CD14-positive monocyte (primary cell): ENCODE measurements at regions not wholly inside any gene's neighbourhood (a gene's known extent, or its start where the extent isn't known, plus 50 kb on each side); places are given as distances from the start of the nearest gene placed in this dataset.

Source experiments
- DNase-seq, 3 donors: peaks; one replicate each; pipeline ENCODE4 v3.0.0-alpha.2; 2011 to 2022
- H2AFZ ChIP-seq: 2 replicates; pipeline ENCODE4 v1.6.0; 2012; ENCODE audit warnings: mild to moderate bottlenecking, low read depth, low read length, inconsistent platforms; ENCODE audit not compliant: insufficient read depth, poor library complexity, severe bottlenecking
- H3K27ac ChIP-seq, 2 donors: 1 replicate in 1 of 2; 2 replicates in 1 of 2; pipeline ENCODE4 v1.5.1; 2012 to 2013; ENCODE audit warnings: low read length in 2 of 2, control low read depth in 1 of 2, inconsistent platforms in 1 of 2, low read depth in 1 of 2, mild to moderate bottlenecking in 1 of 2
- H3K27me3 ChIP-seq, 2 donors: one replicate each; pipeline versions ENCODE4 v1.6.0 to v1.6.1; 2011 to 2013; ENCODE audit warnings: low read length in 2 of 2; ENCODE audit not compliant: control insufficient read depth in 2 of 2, insufficient read depth in 2 of 2
- H3K36me3 ChIP-seq, 2 donors: replicated peaks in 1 of 2; 1 replicate in 1 of 2; 2 replicates in 1 of 2; pipeline versions ENCODE4 v1.5.1 to v1.6.1; 2012 to 2013; ENCODE audit warnings: low read length in 2 of 2, control low read depth in 1 of 2, inconsistent platforms in 1 of 2, mild to moderate bottlenecking in 1 of 2; ENCODE audit not compliant: insufficient read depth in 2 of 2, control insufficient read depth in 1 of 2
- H3K4me1 ChIP-seq, 2 donors: 1 replicate in 1 of 2; 2 replicates in 1 of 2; pipeline versions ENCODE4 v1.5.1 to v1.6.1; 2012 to 2013; ENCODE audit warnings: low read length in 2 of 2, control low read depth in 1 of 2, inconsistent platforms in 1 of 2, mild to moderate bottlenecking in 1 of 2, moderate library complexity in 1 of 2; ENCODE audit not compliant: insufficient read depth in 2 of 2, control insufficient read depth in 1 of 2
- H3K4me2 ChIP-seq: replicated peaks from 2 replicates; pipeline ENCODE3; 2012; ENCODE audit warnings: low read length, moderate library complexity, mild to moderate bottlenecking; ENCODE audit not compliant: poor library complexity, severe bottlenecking; ENCODE audit errors: extremely low read depth
- H3K4me3 ChIP-seq, 3 experiments: fragments of 200-600 bp in 1 of 3; sonication (generic) in 1 of 3; replicated peaks in 1 of 3; 1 replicate in 2 of 3; 2 replicates in 1 of 3; pipeline ENCODE4 v1.5.1; 2011 to 2013; ENCODE audit warnings: low read length in 3 of 3, mild to moderate bottlenecking in 3 of 3, control low read depth in 2 of 3, low read depth in 2 of 3, inconsistent platforms in 1 of 3, moderate library complexity in 1 of 3
- H3K79me2 ChIP-seq: 2 replicates; pipeline ENCODE4 v1.6.0; 2012; ENCODE audit warnings: mild to moderate bottlenecking, control low read depth, inconsistent platforms, low read length, moderate library complexity; ENCODE audit not compliant: insufficient read depth
- H3K9ac ChIP-seq: 2 replicates; pipeline ENCODE4 v1.6.0; 2017; ENCODE audit warnings: low read length, mild to moderate bottlenecking; ENCODE audit not compliant: insufficient read depth, poor library complexity, severe bottlenecking
- H3K9me3 ChIP-seq, 2 donors: replicated peaks in 1 of 2; 1 replicate in 1 of 2; 2 replicates in 1 of 2; pipeline versions ENCODE4 v1.5.1 to v1.6.1; 2012 to 2013; ENCODE audit warnings: low read length in 2 of 2, control low read depth in 1 of 2; ENCODE audit not compliant: control insufficient read depth in 1 of 2, insufficient read depth in 1 of 2
- H4K20me1 ChIP-seq: 2 replicates; pipeline ENCODE4 v1.6.0; 2012; ENCODE audit warnings: mild to moderate bottlenecking, low read length, control low read depth, moderate library complexity; ENCODE audit not compliant: insufficient read depth
- H3K27ac Mint-ChIP-seq, 7 donors: one replicate each; pipeline ENCODE4 v1.8.0; 2020; ENCODE audit warnings: mild to moderate bottlenecking in 7 of 7, mixed read lengths in 7 of 7, moderate library complexity in 6 of 7, inconsistent platforms in 2 of 7
- H3K27me3 Mint-ChIP-seq, 3 donors: one replicate each; pipeline ENCODE4 v1.8.0; 2021 to 2022; ENCODE audit warnings: low read depth in 3 of 3, mild to moderate bottlenecking in 3 of 3, mixed read lengths in 3 of 3, moderate library complexity in 3 of 3, inconsistent platforms in 1 of 3
- H3K36me3 Mint-ChIP-seq, 2 donors: one replicate each; pipeline ENCODE4 v1.8.0; 2020; ENCODE audit warnings: mixed read lengths in 2 of 2, inconsistent platforms in 1 of 2, mild to moderate bottlenecking in 1 of 2
- H3K4me1 Mint-ChIP-seq: one replicate; pipeline ENCODE4 v1.8.0; 2020; ENCODE audit warnings: mild to moderate bottlenecking, mixed read lengths
- H3K4me3 Mint-ChIP-seq, 2 donors: one replicate each; pipeline ENCODE4 v1.8.0; 2020; ENCODE audit warnings: mild to moderate bottlenecking in 2 of 2, mixed read lengths in 2 of 2, moderate library complexity in 1 of 2
- H3K9me3 Mint-ChIP-seq, 7 donors: one replicate each; pipeline ENCODE4 v1.8.0; 2020 to 2022; ENCODE audit warnings: mixed read lengths in 7 of 7, mild to moderate bottlenecking in 6 of 7, moderate library complexity in 6 of 7, inconsistent platforms in 2 of 7
- WGBS: methylation state at CpG from one replicate; pipeline ENCODE4 v1.1.5; 2013; ENCODE audit warnings: missing lambda C conversion rate; ENCODE audit not compliant: insufficient coverage; 5-methylcytosine and 5-hydroxymethylcytosine counted together
- intact Hi-C, 2 donors: fragments of 100-400 bp; cut with micrococcal nuclease; formaldehyde crosslinking; loops; one replicate each; pipeline versions ENCODE4 v1.15.0 to v1.15.1; 2023
- TF ChIP-seq, protein P1 (sequence below): fragments of 200-600 bp; IDR thresholded peaks from one replicate; pipeline ENCODE4 v1.8.0; 2022; ENCODE audit warnings: antibody characterized with exemption, mild to moderate bottlenecking

DNA sequence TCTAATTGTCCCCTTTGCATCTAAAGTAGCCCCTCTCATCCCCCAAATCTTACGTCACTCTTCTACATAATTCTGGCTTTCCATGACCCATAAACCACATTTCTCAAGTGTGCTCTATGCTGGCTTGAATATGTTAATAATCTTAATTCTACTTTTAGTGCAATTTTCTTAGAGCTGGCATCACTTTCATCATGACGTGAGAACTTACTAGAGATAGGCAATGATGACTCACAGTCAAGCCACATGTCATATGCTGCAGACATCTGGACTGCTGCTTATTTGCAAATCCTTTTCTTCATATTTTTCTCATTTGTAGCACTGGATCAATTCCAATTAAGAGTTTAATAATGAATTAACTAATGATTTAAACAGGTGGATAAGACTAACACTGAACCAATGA lies 260.7 kb upstream of the PRKCQ start:
- Histone ChIP-seq H3K9ac (no peak overlapping the region), H3K27me3 (no peaks in the 10 kb centered on the region), H3K4me2 (no peak overlapping the region), H3K79me2 (no peaks in the 10 kb centered on the region), H3K4me1 (peaks cover 9 to 12% of the 10 kb centered on the region in 2 donors), H3K9me3 (no peaks in the 10 kb centered on the region), H3K4me3 (no peak overlapping the region), H3K36me3 (no peaks in the 10 kb centered on the region), H2AFZ (no peak overlapping the region), H3K27ac (no peak overlapping the region), H4K20me1 (no peaks in the 10 kb centered on the region)
- Mint-ChIP-seq H3K27ac (no peak overlapping the region), H3K27me3 (peaks cover 0 to 3% (median 2%) of the 10 kb centered on the region in 3 donors), H3K9me3 (no peaks in the 10 kb centered on the region), H3K4me1 (peaks cover 22% of the 10 kb centered on the region), H3K36me3 (no peaks in the 10 kb centered on the region), H3K4me3 (no peak overlapping the region)
- intact Hi-C loops: no loop called here
- DNase-seq: peak in 1 of 3 donors; percentile 51
- TF ChIP-seq, protein P1, sequence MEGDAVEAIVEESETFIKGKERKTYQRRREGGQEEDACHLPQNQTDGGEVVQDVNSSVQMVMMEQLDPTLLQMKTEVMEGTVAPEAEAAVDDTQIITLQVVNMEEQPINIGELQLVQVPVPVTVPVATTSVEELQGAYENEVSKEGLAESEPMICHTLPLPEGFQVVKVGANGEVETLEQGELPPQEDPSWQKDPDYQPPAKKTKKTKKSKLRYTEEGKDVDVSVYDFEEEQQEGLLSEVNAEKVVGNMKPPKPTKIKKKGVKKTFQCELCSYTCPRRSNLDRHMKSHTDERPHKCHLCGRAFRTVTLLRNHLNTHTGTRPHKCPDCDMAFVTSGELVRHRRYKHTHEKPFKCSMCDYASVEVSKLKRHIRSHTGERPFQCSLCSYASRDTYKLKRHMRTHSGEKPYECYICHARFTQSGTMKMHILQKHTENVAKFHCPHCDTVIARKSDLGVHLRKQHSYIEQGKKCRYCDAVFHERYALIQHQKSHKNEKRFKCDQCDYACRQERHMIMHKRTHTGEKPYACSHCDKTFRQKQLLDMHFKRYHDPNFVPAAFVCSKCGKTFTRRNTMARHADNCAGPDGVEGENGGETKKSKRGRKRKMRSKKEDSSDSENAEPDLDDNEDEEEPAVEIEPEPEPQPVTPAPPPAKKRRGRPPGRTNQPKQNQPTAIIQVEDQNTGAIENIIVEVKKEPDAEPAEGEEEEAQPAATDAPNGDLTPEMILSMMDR: no peak
- WGBS: 17% methylated on average over 1 of the region's 2 CpGs

DNA sequence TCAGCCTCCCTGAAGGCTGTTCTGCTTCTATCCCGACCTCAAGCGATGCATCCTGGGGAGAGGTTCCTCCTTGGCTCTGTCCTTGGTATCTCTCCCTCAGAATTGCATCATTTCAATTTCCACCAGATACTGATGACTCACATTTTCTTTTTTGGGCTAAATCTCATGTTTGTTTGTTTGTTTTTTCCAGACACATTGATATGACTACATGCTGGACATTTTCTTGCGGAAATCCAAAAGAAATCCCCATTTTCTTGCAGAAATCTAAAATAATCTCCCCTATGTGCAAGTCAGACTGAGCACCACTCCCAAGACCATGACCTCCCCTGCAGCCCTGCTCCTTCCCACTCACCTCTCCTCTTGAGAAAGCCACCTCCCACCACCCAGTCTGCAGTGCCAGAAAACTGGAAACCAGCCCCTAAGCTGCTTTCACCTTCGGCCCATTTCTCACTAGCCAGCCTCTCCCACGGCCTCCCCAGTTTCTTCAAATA lies 260.2 kb upstream of the PRKCQ start:
- DNase-seq: peak in 1 of 3 donors; percentile 37
- Histone ChIP-seq H3K4me1 (peaks cover 9 to 12% of the 10 kb centered on the region in 2 donors), H3K4me2 (no peak overlapping the region), H3K9ac (no peak overlapping the region), H4K20me1 (no peaks in the 10 kb centered on the region), H3K36me3 (no peaks in the 10 kb centered on the region), H3K9me3 (no peaks in the 10 kb centered on the region), H3K27me3 (no peaks in the 10 kb centered on the region), H3K4me3 (no peak overlapping the region), H3K27ac (no peak overlapping the region), H3K79me2 (no peaks in the 10 kb centered on the region), H2AFZ (no peak overlapping the region)
- intact Hi-C loops: no loop called here
- peaks cover 22% of the 10 kb centered on the region for H3K4me1 Mint-ChIP-seq
- H3K36me3 Mint-ChIP-seq: no peaks in the 10 kb centered on the region
- no peak overlapping the region for H3K27ac Mint-ChIP-seq
- H3K9me3 Mint-ChIP-seq: no peaks in the 10 kb centered on the region
- peaks cover 0 to 3% (median 2%) of the 10 kb centered on the region in 3 donors for H3K27me3 Mint-ChIP-seq
- 97% methylated on average over 3 of the region's 5 CpGs for WGBS
- H3K4me3 Mint-ChIP-seq: no peak overlapping the region
- TF ChIP-seq, protein P1: no peak
